Activated naive CD4-positive, alpha-beta T cell treated with anti-CD3 and anti-CD28 coated beads, Interleukin-2, amount 50 U/mL, for 24 hours (primary cell): ENCODE measurements at regions not wholly inside any gene's neighbourhood (a gene's known extent, or its start where the extent isn't known, plus 50 kb on each side); places are given as distances from the start of the nearest gene placed in this dataset.
A peak's percentile ranks its signal among the peaks of the same experiment; 100 is the strongest.
"Not testable (repeated sequence)": the region's sequence is repeated elsewhere in the genome, so short reads cannot be mapped to it uniquely, and the experiment has no call there.

ENCODE experiments used
- H3K27ac Mint-ChIP-seq: one replicate; pipeline ENCODE4 v1.8.0; 2021; ENCODE audit warnings: mild to moderate bottlenecking, mixed read lengths
- H3K27me3 Mint-ChIP-seq: one replicate; pipeline ENCODE4 v1.8.0; 2021; ENCODE audit warnings: mixed read lengths
- H3K36me3 Mint-ChIP-seq: one replicate; pipeline ENCODE4 v1.8.0; 2021; ENCODE audit warnings: mixed read lengths
- H3K4me1 Mint-ChIP-seq: one replicate; pipeline ENCODE4 v1.8.0; 2021; ENCODE audit warnings: mixed read lengths
- H3K4me3 Mint-ChIP-seq: one replicate; pipeline ENCODE4 v1.8.0; 2021; ENCODE audit warnings: mild to moderate bottlenecking, mixed read lengths
- H3K9me3 Mint-ChIP-seq: one replicate; pipeline ENCODE4 v1.8.0; 2021; ENCODE audit warnings: mixed read lengths

DNA sequence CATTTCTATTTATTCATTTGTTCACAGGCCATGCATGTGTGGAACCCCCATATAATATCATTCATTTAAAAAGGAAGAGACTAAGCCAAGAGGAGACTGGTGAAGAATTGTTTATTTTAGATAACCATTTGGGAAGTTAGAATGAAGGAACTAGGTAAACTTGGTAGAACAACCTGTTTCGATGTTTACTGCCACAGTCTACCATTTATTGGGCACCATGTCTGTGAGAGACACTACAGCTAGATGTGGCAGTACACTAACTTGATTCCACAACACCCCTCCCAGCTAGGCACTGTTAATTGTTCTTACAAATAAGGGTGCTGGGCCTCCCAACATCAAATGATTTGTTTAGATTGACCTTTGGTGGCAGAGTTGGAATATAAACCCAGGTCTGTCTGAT is 592.4 kb downstream of the EPM2A start:
- no peaks in the 10 kb centered on the region for H3K9me3 Mint-ChIP-seq
- no peaks in the 10 kb centered on the region for H3K36me3 Mint-ChIP-seq
- H3K4me1 Mint-ChIP-seq, result no peaks in the 10 kb centered on the region
- H3K27ac Mint-ChIP-seq, result no peak overlapping the region
- no peak overlapping the region for H3K4me3 Mint-ChIP-seq
- H3K27me3 Mint-ChIP-seq, result peaks cover 10% of the 10 kb centered on the region

DNA sequence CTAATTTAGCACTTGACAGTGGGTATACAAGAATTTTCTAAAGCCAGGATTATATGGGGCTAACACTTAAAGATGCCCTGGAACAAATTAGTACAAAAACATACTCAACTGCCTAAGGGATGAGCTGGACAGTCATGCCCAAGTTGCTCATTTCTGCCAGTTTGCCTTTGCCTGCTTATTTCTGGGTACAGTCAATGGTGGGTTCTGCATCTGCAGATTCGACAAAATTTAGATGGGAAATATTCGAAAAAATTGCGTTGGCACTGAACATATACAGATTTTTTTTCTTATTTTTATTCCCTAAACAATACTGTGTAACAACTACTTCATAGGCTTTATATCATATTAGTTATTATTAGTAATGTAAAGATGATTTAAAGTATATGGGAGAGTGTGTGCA is 591.9 kb downstream of the EPM2A start:
- no peak overlapping the region for H3K27ac Mint-ChIP-seq
- no peaks in the 10 kb centered on the region for H3K9me3 Mint-ChIP-seq
- no peak overlapping the region for H3K4me3 Mint-ChIP-seq
- peaks cover 8% of the 10 kb centered on the region for H3K27me3 Mint-ChIP-seq
- no peaks in the 10 kb centered on the region for H3K4me1 Mint-ChIP-seq
- H3K36me3 Mint-ChIP-seq, result no peaks in the 10 kb centered on the region

DNA sequence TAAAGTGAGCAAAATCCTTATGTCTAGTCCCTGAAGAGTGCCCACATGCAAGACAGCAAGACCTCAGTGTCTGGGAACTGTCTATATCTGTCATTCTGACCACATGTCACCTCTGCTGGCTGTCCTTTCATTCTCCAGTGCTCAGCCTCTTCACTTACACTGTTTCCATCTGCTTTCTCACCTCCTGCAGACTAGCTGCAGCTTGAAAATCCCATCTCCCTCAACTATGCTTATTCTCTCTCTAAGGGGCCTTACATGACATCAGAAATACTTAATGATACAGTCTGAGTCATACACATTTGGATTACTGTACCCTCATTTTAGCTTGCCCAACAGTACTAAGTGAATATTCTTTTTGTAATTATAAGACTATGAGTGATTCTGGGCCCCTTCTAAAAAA is 587.8 kb downstream of the EPM2A start:
- Mint-ChIP-seq H3K27me3 (peaks cover 4% of the 10 kb centered on the region), H3K4me3 (no peak overlapping the region), H3K27ac (no peak overlapping the region), H3K4me1 (no peaks in the 10 kb centered on the region), H3K9me3 (no peaks in the 10 kb centered on the region), H3K36me3 (no peaks in the 10 kb centered on the region)

DNA sequence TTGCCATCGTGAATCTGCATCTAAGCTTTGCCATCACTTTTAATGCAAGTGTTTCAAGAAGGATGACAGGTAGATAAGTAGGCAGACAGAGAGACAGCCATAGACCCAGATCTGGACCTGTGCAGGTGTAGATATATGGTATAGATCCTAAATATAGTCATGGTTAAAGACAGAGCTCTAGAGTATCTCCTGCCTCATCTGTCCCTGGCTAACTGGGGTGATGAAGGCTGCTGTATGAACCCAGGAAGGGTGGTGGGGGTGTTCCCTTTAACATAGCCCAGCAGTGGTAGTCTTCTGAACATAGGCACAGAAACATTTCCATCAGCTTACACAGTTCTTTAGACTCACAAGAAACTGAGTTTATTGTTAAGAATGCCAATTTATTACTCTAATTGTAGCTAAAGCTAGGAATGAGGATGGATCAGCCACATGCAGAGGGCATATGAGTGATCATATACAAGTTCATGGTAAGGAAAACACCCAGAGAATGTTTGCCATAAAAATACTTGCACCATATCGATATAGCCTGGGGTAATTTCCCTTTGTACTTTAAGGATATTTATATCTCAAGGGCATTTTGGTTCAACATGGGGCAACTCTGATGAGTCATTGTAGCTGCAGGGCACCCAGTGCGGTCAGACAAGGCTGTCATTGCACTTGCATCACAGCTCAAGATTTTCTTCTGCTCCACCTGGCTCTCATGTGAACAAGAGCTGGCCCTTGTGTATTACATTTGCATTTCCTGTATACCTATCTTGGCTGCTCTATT is 587.2 kb downstream of the EPM2A start:
- Mint-ChIP-seq H3K27ac (no peak overlapping the region), H3K27me3 (peaks cover 4% of the 10 kb centered on the region), H3K4me1 (no peaks in the 10 kb centered on the region), H3K36me3 (no peaks in the 10 kb centered on the region), H3K4me3 (no peak overlapping the region), H3K9me3 (no peaks in the 10 kb centered on the region)

DNA sequence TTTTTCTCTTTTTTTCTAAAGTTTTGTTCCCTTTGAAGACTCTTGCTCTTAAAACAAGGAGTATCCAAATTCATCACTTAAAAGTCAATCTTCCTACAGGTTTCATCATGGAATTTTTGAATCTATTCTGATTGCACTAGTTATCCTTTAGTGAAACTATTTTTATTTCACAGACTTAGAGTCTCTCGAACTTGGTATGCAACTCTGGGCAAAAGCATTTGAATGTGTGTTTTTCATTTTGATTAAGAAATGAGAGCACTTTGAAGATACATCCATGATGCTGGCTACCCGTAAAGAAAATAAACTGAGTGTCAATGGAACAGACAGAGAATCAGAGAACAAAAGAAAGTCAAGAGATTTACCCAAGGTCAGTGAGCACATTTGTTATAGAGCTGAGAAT is 586.5 kb downstream of the EPM2A start:
- Mint-ChIP-seq H3K4me3 (no peak overlapping the region), H3K27me3 (peaks cover 7% of the 10 kb centered on the region), H3K27ac (no peak overlapping the region), H3K4me1 (no peaks in the 10 kb centered on the region), H3K9me3 (no peaks in the 10 kb centered on the region), H3K36me3 (no peaks in the 10 kb centered on the region)

DNA sequence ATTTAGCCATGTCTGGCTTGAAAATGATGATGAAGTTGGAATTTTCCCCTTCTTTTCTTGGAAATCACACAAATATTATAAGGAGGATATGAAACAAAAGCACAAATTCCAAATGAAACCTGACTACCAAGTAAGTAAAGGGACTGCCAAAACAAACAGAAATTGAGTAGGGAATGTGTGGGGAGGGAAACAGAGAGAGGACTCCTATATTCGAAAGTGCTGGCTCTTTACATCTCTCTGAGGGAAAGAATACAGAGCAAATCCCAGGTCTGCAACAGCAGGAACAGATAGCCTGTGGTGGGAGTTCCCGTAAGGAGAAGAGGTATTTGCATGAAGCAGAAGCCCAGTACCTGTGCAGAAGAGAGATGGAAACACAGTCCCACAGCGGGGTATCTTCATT is 583.7 kb downstream of the EPM2A start:
- H3K4me3 Mint-ChIP-seq, result no peak overlapping the region
- no peaks in the 10 kb centered on the region for H3K9me3 Mint-ChIP-seq
- peaks cover 4% of the 10 kb centered on the region for H3K27me3 Mint-ChIP-seq
- H3K36me3 Mint-ChIP-seq, result no peaks in the 10 kb centered on the region
- H3K4me1 Mint-ChIP-seq, result no peaks in the 10 kb centered on the region
- no peak overlapping the region for H3K27ac Mint-ChIP-seq

DNA sequence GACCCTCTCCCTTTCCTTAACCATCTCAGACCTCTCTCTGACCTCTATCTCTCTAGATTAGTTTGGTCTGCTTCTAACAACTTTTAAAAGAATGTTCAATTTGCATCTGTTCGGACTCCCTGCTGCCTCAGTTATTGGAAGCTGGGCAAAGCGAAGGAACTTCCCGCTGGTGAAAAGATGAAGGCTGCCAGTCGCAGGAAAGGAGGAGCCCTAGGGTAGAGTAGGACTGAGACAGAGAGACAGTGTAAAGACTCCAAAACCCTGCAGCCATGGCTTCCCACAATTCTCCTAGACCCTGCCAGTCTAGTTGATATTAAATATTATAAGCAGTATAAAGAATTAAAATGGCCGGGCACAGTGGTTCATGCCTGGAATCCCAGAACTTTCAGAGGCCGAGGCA is 581.8 kb downstream of the EPM2A start:
- no peaks in the 10 kb centered on the region for H3K36me3 Mint-ChIP-seq
- H3K4me1 Mint-ChIP-seq, result no peaks in the 10 kb centered on the region

DNA sequence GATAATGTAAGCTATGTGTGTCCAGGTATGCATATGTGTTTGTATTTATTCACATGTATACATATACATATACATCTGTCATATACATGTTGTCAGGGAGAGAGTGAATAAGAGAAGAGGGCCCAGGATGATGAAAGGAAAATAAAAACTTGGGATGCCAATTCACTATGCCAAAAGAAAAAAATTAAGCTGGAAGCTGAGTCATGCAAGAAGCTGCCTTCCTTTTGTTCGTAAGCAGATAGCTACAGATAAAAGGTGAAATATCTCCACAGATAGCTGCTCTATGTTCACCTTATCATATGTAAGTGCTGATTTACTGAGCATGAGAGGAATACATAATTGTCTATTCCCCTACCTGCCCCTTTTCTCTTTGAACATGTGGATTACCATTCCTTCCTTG is 579.9 kb downstream of the EPM2A start:
- Mint-ChIP-seq H3K4me1 (no peaks in the 10 kb centered on the region), H3K36me3 (no peaks in the 10 kb centered on the region), H3K9me3 (peaks cover 10% of the 10 kb centered on the region), H3K27me3 (peaks cover 4% of the 10 kb centered on the region), H3K4me3 (no peak overlapping the region), H3K27ac (peak overlapping the region; percentile 43)

More for the DNA sequence above, 581.8 kb downstream of the EPM2A start:
- Mint-ChIP-seq H3K27me3 (peaks cover 4% of the 10 kb centered on the region), H3K4me3 (no peak overlapping the region), H3K9me3 (peaks cover 6% of the 10 kb centered on the region), H3K27ac (no peak overlapping the region)

DNA sequence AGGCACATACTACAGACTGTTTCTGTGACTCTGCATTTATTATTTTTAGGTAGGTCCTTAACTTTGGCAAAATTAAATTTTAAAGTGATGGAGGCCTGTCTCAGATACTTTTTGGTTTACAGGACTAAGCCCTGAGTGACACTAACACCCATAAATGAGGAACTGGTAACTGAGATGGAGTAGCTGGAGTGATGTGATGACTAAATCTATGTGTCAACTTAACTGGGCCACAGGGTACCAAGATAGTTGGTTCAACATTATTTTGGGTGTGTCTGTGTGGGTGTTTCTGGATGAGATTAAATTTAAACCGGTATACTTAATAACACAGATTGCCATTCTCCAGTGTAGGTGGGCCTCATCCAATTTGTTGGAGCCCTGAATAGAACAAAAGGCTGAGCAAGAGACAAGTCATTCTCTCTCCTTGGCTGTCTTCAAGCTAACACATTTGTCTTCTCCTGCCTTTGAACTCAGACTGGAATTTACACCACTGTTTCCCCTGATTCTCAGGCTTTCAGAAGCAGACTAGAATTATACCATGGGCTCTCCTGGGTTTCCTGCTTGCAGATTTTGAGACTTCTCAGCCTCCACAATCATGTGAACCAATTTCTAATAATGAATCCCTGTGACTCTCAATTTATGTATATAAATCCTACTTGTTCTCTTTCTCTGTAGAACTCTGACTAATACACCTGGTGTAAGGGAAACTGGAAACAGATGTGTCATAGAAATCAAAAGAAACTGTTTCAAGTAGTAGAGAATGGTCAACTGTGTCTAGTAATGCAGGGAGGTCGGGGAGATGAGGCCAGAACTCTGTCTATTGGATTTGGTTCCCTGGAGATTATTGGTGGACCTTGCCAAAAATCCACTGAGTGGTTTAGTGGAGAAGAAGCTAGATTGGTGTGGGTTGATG is 579.2 kb downstream of the EPM2A start:
- Mint-ChIP-seq H3K27me3 (peaks cover 4% of the 10 kb centered on the region), H3K4me3 (no peak overlapping the region), H3K36me3 (no peaks in the 10 kb centered on the region), H3K27ac (no peak overlapping the region), H3K4me1 (no peaks in the 10 kb centered on the region), H3K9me3 (peaks cover 10% of the 10 kb centered on the region)

DNA sequence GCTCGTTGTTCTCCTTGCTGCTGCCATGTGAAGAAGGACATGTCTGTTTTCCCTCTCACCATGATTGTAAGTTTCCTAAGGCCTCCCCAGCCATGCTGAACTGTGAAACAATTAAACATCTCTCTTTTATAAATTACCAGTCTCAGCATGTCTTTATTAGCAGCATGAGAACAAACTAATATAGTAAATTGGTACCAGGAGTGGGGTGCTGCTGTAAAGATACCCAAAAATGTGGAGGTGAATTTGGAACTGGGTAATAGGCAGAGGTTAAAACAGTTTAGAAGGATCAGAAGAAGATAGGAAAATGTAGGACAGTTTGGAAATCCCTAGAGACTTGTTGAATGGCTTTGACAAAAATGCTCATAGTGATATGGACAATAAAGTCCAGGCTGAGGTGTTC is 576.7 kb downstream of the EPM2A start:
- H3K4me3 Mint-ChIP-seq, H3K36me3 Mint-ChIP-seq, H3K4me1 Mint-ChIP-seq, H3K27me3 Mint-ChIP-seq, H3K27ac Mint-ChIP-seq: not testable (repeated sequence)
- peaks cover 10% of the 10 kb centered on the region for H3K9me3 Mint-ChIP-seq

DNA sequence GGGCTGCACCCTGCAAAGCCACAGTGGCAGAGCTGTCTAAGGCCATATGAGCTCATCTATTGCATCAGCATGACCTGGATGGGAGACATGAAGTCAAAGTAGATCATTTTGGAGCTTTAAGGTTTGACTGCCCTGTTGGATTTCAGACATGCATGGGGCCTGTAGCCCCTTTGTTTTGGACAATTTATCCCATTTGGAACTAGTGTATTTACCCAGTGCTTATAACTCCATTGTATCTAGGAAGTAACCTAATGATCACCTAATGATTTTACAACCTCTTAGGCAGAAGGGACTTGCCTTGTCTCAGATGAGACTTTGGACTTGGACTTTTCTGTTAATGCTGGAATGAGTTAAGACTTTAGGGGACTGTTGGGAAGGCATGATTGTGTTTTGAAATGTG is 575.4 kb downstream of the EPM2A start:
- Mint-ChIP-seq H3K27me3 (peaks cover 8% of the 10 kb centered on the region), H3K9me3 (peaks cover 10% of the 10 kb centered on the region), H3K4me1 (no peaks in the 10 kb centered on the region), H3K36me3 (no peaks in the 10 kb centered on the region), H3K4me3 (no peak overlapping the region), H3K27ac (no peak overlapping the region)

DNA sequence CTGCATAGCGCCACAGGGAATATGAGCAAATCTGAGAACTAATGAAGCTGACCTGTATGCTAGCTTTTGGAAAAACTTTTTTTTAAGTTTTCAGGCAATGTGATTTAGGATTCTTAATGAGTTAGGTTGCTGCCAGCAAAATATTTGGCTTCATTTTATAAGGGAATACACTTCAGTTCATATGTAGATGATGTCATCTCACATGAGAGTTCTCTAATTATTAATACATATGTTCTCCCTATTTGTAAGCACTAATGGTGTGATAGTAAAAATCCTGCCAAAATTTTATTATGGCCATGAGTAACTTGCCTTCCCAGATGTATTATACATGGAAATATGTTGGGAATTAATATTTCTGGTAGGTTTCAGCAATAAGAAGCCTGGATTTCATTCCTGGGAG is 573.8 kb downstream of the EPM2A start:
- Mint-ChIP-seq H3K4me3 (no peak overlapping the region), H3K27ac (no peak overlapping the region), H3K36me3 (no peaks in the 10 kb centered on the region), H3K9me3 (peaks cover 10% of the 10 kb centered on the region), H3K27me3 (peaks cover 8% of the 10 kb centered on the region), H3K4me1 (no peaks in the 10 kb centered on the region)

DNA sequence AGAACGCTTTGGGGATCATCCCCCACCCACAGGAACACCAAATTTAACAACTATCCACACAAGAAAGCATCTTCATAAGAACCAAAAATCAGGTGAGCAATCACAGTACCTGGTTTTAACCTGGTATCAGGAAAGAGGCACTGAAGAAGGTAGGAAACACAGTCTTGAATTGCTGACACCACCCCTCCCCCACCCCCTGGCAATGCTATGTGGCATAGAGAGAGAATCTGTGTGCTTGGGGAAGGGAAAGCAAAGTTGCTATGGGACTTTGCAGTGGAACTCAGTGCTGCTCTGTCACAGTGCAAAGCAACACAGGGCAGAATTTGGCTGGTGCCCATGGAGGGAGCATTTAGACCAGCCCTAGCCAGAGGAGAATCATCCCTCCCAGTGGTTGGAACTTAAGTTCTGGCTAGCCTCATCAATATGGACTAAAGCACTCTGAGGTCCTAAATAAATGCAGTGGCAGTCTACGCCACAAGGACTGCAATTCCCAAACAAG is 565.5 kb downstream of the EPM2A start:
- Mint-ChIP-seq H3K27ac (no peak overlapping the region), H3K4me1 (no peaks in the 10 kb centered on the region), H3K36me3 (no peaks in the 10 kb centered on the region), H3K4me3 (no peak overlapping the region), H3K27me3 (peaks cover 5% of the 10 kb centered on the region), H3K9me3 (peaks cover under 1% of the 10 kb centered on the region)

DNA sequence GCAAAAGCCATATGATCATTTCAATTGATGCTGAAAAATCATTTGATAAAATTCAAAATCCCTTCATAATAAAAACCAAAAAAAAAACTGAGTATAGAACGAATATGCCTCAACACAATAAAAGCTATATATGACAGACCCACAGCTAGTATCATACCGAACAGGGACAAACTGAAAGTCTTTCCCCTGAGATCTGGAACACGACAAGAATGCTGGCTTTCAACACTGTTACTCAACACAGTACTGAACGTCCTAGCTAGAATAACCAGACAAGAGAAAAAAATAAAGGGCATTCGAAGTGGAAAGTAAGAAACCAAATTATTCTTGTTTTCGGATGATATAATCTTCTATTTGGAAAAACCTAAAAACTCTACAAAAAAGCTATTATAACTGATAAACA is 559.9 kb downstream of the EPM2A start:
- H3K9me3 Mint-ChIP-seq, result peaks cover 24% of the 10 kb centered on the region
- H3K4me1 Mint-ChIP-seq, result no peaks in the 10 kb centered on the region
- peaks cover 3% of the 10 kb centered on the region for H3K36me3 Mint-ChIP-seq
- H3K27ac Mint-ChIP-seq, result no peak overlapping the region
- no peak overlapping the region for H3K4me3 Mint-ChIP-seq
- peaks cover 9% of the 10 kb centered on the region for H3K27me3 Mint-ChIP-seq

DNA sequence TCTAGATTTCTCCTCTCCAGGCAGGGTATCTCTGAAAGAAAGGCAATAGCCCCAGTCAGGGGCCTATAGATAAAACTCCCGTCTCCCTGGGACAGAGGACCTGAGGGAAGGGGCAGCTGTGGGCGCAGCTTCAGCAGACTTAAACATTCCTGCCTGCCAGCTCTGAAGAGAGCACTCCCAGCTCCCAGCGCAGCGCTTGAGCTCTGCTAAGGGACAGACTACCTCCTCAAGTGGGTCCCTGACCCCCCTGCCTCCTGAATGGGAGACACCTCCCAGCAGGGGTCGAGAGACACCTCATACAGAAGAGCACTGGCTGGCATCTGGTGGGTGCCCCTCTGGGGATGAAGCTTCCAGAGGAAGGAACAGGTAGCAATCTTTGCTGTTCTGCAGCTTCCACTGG is 556.9 kb downstream of the EPM2A start:
- Mint-ChIP-seq H3K4me3 (no peak overlapping the region), H3K27ac (no peak overlapping the region), H3K9me3 (peaks cover 24% of the 10 kb centered on the region), H3K36me3 (peaks cover 3% of the 10 kb centered on the region), H3K27me3 (peaks cover 10% of the 10 kb centered on the region), H3K4me1 (no peaks in the 10 kb centered on the region)
